ENCODE measurements at regions not wholly inside any gene's neighbourhood (a gene's known extent, or its start where the extent isn't known, plus 50 kb on each side); places are given as distances from the start of the nearest gene placed in this dataset.

- no peak for ATAC-seq
- no peak for DNase-seq
- Histone ChIP-seq H3K4me1 (ENCODE audit: control insufficient read depth, insufficient read depth, low read length) (no peaks in the 10 kb centered on the region), H3K9me3 (ENCODE audit: control insufficient read depth, low read length) (no peaks in the 10 kb centered on the region), H3K27me3 (ENCODE audit: control insufficient read depth, insufficient read depth) (no peaks in the 10 kb centered on the region), H3K27ac (ENCODE audit: low read length) (no peak overlapping the region), H3K4me3 (ENCODE audit: low read length) (no peak overlapping the region)
- 62% methylated on average over 3 of the region's 3 CpGs for WGBS
- intact Hi-C loops (cut with DNase I), result no loop called here
Observed at GRCh38 chr13:74438901-74439300, 304.7 kb upstream of the KLF12 start.

DNA sequence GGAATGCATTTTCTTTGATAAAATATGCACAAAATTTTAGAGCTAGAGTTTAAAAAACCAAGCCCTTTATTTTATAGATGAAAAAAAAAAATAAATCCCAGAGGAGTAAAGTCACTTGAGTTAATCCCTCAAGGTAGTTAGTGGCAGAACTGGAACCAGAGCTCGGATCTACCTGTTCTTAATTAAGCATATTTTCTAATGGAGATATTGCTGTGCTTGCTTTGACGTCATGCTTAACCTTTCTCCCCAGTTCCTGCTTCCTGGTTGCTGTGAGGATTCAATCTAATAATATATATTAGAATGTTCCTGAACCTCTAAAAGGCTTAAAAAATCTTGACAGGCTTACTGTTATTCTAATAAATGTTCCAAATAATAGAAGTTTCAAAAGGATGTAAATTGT lies 300.6 kb upstream of the KLF12 start:
- DNase-seq (no peak), ATAC-seq (no peak)
- WGBS, result 70% methylated on average over 2 of the region's 2 CpGs
- intact Hi-C loops (cut with DNase I), result no loop called here
- no peaks in the 10 kb centered on the region for H3K27me3 ChIP-seq (ENCODE audit: control insufficient read depth, insufficient read depth)
- no peak overlapping the region for H3K4me3 ChIP-seq (ENCODE audit: low read length)
- no peak overlapping the region for H3K27ac ChIP-seq (ENCODE audit: low read length)
- no peaks in the 10 kb centered on the region for H3K9me3 ChIP-seq (ENCODE audit: control insufficient read depth, low read length)
- H3K4me1 ChIP-seq (ENCODE audit: control insufficient read depth, insufficient read depth, low read length), result no peaks in the 10 kb centered on the region

- no peak for ATAC-seq
- H3K9me3 ChIP-seq (ENCODE audit: control insufficient read depth, low read length), result no peaks in the 10 kb centered on the region
- no peaks in the 10 kb centered on the region for H3K27me3 ChIP-seq (ENCODE audit: control insufficient read depth, insufficient read depth)
- 96% methylated on average over 3 of the region's 3 CpGs for WGBS
- DNase-seq, result no peak
- intact Hi-C loops (cut with DNase I), result no loop called here
- H3K4me3 ChIP-seq (ENCODE audit: low read length), result no peak overlapping the region
- no peaks in the 10 kb centered on the region for H3K4me1 ChIP-seq (ENCODE audit: control insufficient read depth, insufficient read depth, low read length)
- no peak overlapping the region for H3K27ac ChIP-seq (ENCODE audit: low read length)
Observed at GRCh38 chr13:74424455-74424854, 290.3 kb upstream of the KLF12 start.

DNA sequence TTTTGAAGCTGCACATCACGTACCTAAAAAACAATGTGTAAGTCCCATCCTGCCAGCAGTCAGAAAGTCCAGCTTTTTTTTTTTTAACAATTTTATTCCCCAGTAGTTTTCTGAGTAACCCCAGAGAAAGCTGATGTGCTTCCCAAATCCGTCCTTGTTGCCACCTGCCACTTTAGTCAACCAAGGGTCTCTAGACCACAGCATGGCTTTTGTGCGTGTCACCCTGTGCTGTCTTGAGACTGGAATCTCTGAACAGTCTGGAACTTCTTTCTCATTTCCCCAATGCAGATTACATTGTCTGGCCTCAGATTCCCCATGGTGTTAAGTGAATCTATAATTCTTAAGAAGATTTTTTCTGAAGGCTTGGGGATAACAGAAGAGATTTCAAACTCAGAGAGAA lies 289.2 kb upstream of the KLF12 start:
- intact Hi-C loops (cut with DNase I), result no loop called here
- ATAC-seq (no peak), DNase-seq (no peak)
- H3K27ac ChIP-seq (ENCODE audit: low read length), result no peak overlapping the region
- 81% methylated on average over 3 of the region's 3 CpGs for WGBS
- no peaks in the 10 kb centered on the region for H3K9me3 ChIP-seq (ENCODE audit: control insufficient read depth, low read length)
- no peak overlapping the region for H3K4me3 ChIP-seq (ENCODE audit: low read length)
- no peaks in the 10 kb centered on the region for H3K4me1 ChIP-seq (ENCODE audit: control insufficient read depth, insufficient read depth, low read length)
- no peaks in the 10 kb centered on the region for H3K27me3 ChIP-seq (ENCODE audit: control insufficient read depth, insufficient read depth)

DNA sequence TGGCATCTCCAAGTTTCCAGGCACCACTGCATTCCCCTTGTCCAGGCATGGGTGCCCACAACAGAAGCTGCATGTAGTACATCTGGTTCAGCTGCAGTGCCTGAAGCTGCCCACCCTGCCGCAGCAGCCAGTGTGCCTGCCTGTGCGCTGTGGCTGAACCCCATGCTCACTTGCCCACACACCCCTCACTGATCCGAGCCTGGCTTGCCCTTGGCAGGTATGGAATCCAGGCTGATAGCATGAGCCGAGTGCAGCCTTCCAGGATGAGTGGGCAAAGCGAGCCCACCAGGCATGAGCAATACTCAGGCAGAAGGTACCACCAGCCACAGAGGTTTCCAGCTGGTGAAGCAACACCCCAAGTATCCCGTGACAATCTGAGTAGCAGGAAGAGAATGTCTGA lies 280.3 kb upstream of the KLF12 start:
- intact Hi-C loops (cut with DNase I), result no loop called here
- Histone ChIP-seq H3K4me1 (ENCODE audit: control insufficient read depth, insufficient read depth, low read length) (no peaks in the 10 kb centered on the region), H3K4me3 (ENCODE audit: low read length) (no peak overlapping the region), H3K9me3 (ENCODE audit: control insufficient read depth, low read length) (peaks cover 3% of the 10 kb centered on the region), H3K27ac (ENCODE audit: low read length) (no peak overlapping the region), H3K27me3 (ENCODE audit: control insufficient read depth, insufficient read depth) (no peaks in the 10 kb centered on the region)
- ATAC-seq, result no peak
- WGBS, result 81% methylated on average over 6 of the region's 6 CpGs
- no peak for DNase-seq

DNA sequence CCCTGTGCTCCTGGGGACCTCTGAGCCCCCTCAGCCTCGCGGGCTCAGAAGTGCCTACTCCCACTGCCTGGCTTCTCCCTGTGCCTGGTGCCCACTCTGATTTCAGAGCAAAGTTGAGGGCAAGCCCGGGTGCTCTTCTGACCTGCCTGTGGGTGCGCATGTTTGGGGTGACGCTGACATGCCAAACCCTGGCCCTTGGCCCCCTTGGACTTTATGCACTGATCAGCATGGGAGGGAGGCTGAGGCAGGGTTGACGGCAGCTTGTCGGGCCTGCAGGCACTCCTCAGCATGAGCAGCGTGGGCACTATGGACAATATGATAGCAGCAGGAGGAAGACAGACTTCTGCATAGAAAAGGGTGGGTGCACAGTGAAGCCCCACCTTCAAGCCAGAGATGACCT lies 279.3 kb upstream of the KLF12 start:
- Histone ChIP-seq H3K4me1 (ENCODE audit: control insufficient read depth, insufficient read depth, low read length) (no peaks in the 10 kb centered on the region), H3K27me3 (ENCODE audit: control insufficient read depth, insufficient read depth) (no peaks in the 10 kb centered on the region), H3K9me3 (ENCODE audit: control insufficient read depth, low read length) (peaks cover 3% of the 10 kb centered on the region), H3K27ac (ENCODE audit: low read length) (no peak overlapping the region), H3K4me3 (ENCODE audit: low read length) (no peak overlapping the region)
- no peak for ATAC-seq
- DNase-seq, result no peak
- WGBS, result 97% methylated on average over 8 of the region's 8 CpGs
- intact Hi-C loops (cut with DNase I), result no loop called here

GRCh38 chr13:74409551-74409950 lies 275.3 kb upstream of the KLF12 start:
- ATAC-seq, result no peak
- intact Hi-C loops (cut with DNase I), result no loop called here
- WGBS, result 85% methylated on average over 5 of the region's 5 CpGs

DNA sequence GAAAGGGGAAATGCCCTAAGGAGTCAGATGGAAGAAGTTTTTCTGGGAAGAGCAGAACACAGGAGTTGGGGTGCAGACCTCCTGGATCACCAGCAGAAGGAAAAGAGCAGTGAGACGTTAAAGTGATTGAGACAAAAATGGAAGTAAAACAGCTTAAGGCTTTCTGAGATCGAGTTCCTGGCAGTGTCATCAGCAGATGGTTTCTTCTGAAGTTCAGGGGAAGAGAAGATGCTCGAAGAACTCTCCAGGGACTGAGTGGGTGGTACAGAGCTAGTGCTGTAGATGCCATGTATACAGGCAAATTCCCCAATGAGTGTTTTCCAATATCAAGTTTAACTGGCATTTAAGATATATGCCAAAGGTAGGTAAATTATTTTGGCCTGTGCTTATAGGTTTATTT lies 272.2 kb upstream of the KLF12 start:
- H3K4me3 ChIP-seq (ENCODE audit: low read length), result no peak overlapping the region
- WGBS, result 61% methylated on average over 3 of the region's 3 CpGs
- no peak overlapping the region for H3K27ac ChIP-seq (ENCODE audit: low read length)
- no peaks in the 10 kb centered on the region for H3K27me3 ChIP-seq (ENCODE audit: control insufficient read depth, insufficient read depth)
- no peak for ATAC-seq
- no peak for DNase-seq
- H3K9me3 ChIP-seq (ENCODE audit: control insufficient read depth, low read length), result no peaks in the 10 kb centered on the region
- H3K4me1 ChIP-seq (ENCODE audit: control insufficient read depth, insufficient read depth, low read length), result no peaks in the 10 kb centered on the region
- intact Hi-C loops (cut with DNase I), result no loop called here

More at GRCh38 chr13:74409551-74409950, 275.3 kb upstream of the KLF12 start:
- H3K4me1 ChIP-seq (ENCODE audit: control insufficient read depth, insufficient read depth, low read length), result no peaks in the 10 kb centered on the region
- H3K4me3 ChIP-seq (ENCODE audit: low read length), result no peak overlapping the region
- no peak for DNase-seq
- peaks cover 3% of the 10 kb centered on the region for H3K9me3 ChIP-seq (ENCODE audit: control insufficient read depth, low read length)
- H3K27me3 ChIP-seq (ENCODE audit: control insufficient read depth, insufficient read depth), result no peaks in the 10 kb centered on the region
- H3K27ac ChIP-seq (ENCODE audit: low read length), result no peak overlapping the region

GRCh38 chr13:74398599-74398998 lies 264.4 kb upstream of the KLF12 start:
- no peaks in the 10 kb centered on the region for H3K4me1 ChIP-seq (ENCODE audit: control insufficient read depth, insufficient read depth, low read length)
- no peak for ATAC-seq
- no peak for DNase-seq
- WGBS, result 94% methylated on average over 4 of the region's 4 CpGs
- no peak overlapping the region for H3K27ac ChIP-seq (ENCODE audit: low read length)
- H3K9me3 ChIP-seq (ENCODE audit: control insufficient read depth, low read length), result no peaks in the 10 kb centered on the region
- H3K27me3 ChIP-seq (ENCODE audit: control insufficient read depth, insufficient read depth), result no peaks in the 10 kb centered on the region
- intact Hi-C loops (cut with DNase I), result no loop called here
- H3K4me3 ChIP-seq (ENCODE audit: low read length), result no peak overlapping the region

- H3K27ac ChIP-seq (ENCODE audit: low read length), result no peak overlapping the region
- no peak overlapping the region for H3K4me3 ChIP-seq (ENCODE audit: low read length)
- no peak for ATAC-seq
- H3K9me3 ChIP-seq (ENCODE audit: control insufficient read depth, low read length), result no peaks in the 10 kb centered on the region
- DNase-seq, result no peak
- 73% methylated on average over 5 of the region's 5 CpGs for WGBS
- no peaks in the 10 kb centered on the region for H3K4me1 ChIP-seq (ENCODE audit: control insufficient read depth, insufficient read depth, low read length)
- no peaks in the 10 kb centered on the region for H3K27me3 ChIP-seq (ENCODE audit: control insufficient read depth, insufficient read depth)
- intact Hi-C loops (cut with DNase I), result no loop called here
Observed at GRCh38 chr13:74389056-74389455, 254.9 kb upstream of the KLF12 start.

- 95% methylated on average over 6 of the region's 6 CpGs for WGBS
- Histone ChIP-seq H3K4me3 (ENCODE audit: low read length) (no peak overlapping the region), H3K27me3 (ENCODE audit: control insufficient read depth, insufficient read depth) (no peaks in the 10 kb centered on the region), H3K9me3 (ENCODE audit: control insufficient read depth, low read length) (no peaks in the 10 kb centered on the region), H3K4me1 (ENCODE audit: control insufficient read depth, insufficient read depth, low read length) (no peaks in the 10 kb centered on the region), H3K27ac (ENCODE audit: low read length) (no peak overlapping the region)
- ATAC-seq (no peak), DNase-seq (no peak)
- intact Hi-C loops (cut with DNase I), result no loop called here
Observed at GRCh38 chr13:74388626-74389025, 254.4 kb upstream of the KLF12 start.

GRCh38 chr13:74372511-74372910 lies 238.3 kb upstream of the KLF12 start:
- no peaks in the 10 kb centered on the region for H3K27me3 ChIP-seq (ENCODE audit: control insufficient read depth, insufficient read depth)
- H3K4me1 ChIP-seq (ENCODE audit: control insufficient read depth, insufficient read depth, low read length), result no peaks in the 10 kb centered on the region
- no peak overlapping the region for H3K27ac ChIP-seq (ENCODE audit: low read length)
- DNase-seq (no peak), ATAC-seq (no peak)
- intact Hi-C loops (cut with DNase I), result no loop called here
- no peak overlapping the region for H3K4me3 ChIP-seq (ENCODE audit: low read length)
- no peaks in the 10 kb centered on the region for H3K9me3 ChIP-seq (ENCODE audit: control insufficient read depth, low read length)

All from right cardiac atrium (tissue), 5 donors.